AG04450 (cell line): ENCODE measurements at regions not wholly inside any gene's neighbourhood (a gene's known extent, or its start where the extent isn't known, plus 50 kb on each side); places are given as distances from the start of the nearest gene placed in this dataset.

Source experiments
- CTCF ChIA-PET: fragments of 300-600, 350-600 bp; formaldehyde crosslinking; extraction: SDS; loops from one replicate; lab custom pipeline; 2022; ENCODE audit warnings: antibody characterized with exemption, inconsistent platforms; lab: Charles Lee
- POLR2A ChIA-PET: fragments of 350-600 bp; formaldehyde crosslinking; extraction: SDS; loops from one replicate; lab custom pipeline; 2021; ENCODE audit warnings: antibody characterized with exemption, inconsistent platforms; lab: Yijun Ruan, JAX
- DNase-seq: peaks from one replicate; pipeline ENCODE4 v3.0.0-alpha.2; 2011; ENCODE audit warnings: low read depth, low spot score
- H3K27ac ChIP-seq: one replicate; pipeline ENCODE4 v1.5.1; 2012; ENCODE audit warnings: low read depth, low read length, control low read depth
- H3K27me3 ChIP-seq: one replicate; pipeline ENCODE4 v1.6.0; 2012; ENCODE audit warnings: low read length; ENCODE audit not compliant: control insufficient read depth, insufficient read depth
- H3K4me3 ChIP-seq: 2 replicates; pipeline ENCODE4 v1.5.1; 2011; ENCODE audit warnings: mild to moderate bottlenecking, low read depth, low read length, control low read depth
- H3K9me3 ChIP-seq: 2 replicates; pipeline ENCODE4 v1.5.1; 2012; ENCODE audit warnings: low read length; ENCODE audit not compliant: control insufficient read depth, insufficient read depth
- CTCF ChIP-seq: IDR thresholded peaks from 2 replicates; pipeline ENCODE4 v1.5.1; 2011; ENCODE audit warnings: low read depth, low read length, control low read depth, inconsistent platforms

GRCh38 chr9:134985451-134985850 lies 67.7 kb upstream of the FCN1 start:
- Histone ChIP-seq H3K27ac (no peak overlapping the region), H3K27me3 (no peaks in the 10 kb centered on the region), H3K4me3 (no peak overlapping the region), H3K9me3 (peaks cover 41% of the 10 kb centered on the region)
- ChIA-PET POLR2A (no interaction called here), CTCF (no interaction called here)
- no peak for DNase-seq
- no peak for TF ChIP-seq CTCF

GRCh38 chr9:134986957-134987356 lies 69.2 kb upstream of the FCN1 start:
- TF ChIP-seq CTCF = no peak
- Histone ChIP-seq H3K9me3 (peaks cover 48% of the 10 kb centered on the region), H3K4me3 (no peak overlapping the region), H3K27me3 (no peaks in the 10 kb centered on the region), H3K27ac (no peak overlapping the region)
- DNase-seq = no peak
- POLR2A ChIA-PET = no interaction called here
- CTCF ChIA-PET = no interaction called here

DNA sequence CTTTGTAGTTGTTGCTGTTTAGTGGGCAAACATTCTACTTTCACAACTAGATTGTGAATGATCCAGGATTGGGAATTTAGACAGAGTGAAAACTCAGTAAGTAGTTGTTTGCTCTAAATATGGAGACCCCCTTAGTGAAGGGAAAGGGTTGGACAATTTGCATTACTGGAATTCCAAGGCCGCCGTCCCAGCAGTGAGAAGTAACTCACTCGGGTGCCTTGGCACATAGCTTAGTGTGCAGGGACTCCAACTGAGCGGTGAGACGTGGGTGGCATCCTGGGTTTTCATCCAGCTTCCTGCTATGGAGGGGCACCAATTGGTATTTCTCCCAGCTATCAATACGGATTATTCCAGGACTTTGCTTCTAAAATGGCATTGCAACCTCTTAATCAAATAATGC lies 69.7 kb upstream of the FCN1 start:
- Histone ChIP-seq H3K9me3 (peaks cover 52% of the 10 kb centered on the region), H3K27ac (no peak overlapping the region), H3K4me3 (no peak overlapping the region), H3K27me3 (no peaks in the 10 kb centered on the region)
- CTCF ChIA-PET = no interaction called here
- TF ChIP-seq CTCF = no peak
- no peak for DNase-seq
- POLR2A ChIA-PET = no interaction called here

GRCh38 chr9:134987906-134988700 lies 70.4 kb upstream of the FCN1 start:
- H3K9me3 ChIP-seq = peaks cover 60% of the 10 kb centered on the region
- H3K27me3 ChIP-seq = no peaks in the 10 kb centered on the region
- no peak for DNase-seq
- H3K27ac ChIP-seq = no peak overlapping the region
- ChIA-PET CTCF (no interaction called here), POLR2A (no interaction called here)
- H3K4me3 ChIP-seq = no peak overlapping the region
- no peak for TF ChIP-seq CTCF

DNA sequence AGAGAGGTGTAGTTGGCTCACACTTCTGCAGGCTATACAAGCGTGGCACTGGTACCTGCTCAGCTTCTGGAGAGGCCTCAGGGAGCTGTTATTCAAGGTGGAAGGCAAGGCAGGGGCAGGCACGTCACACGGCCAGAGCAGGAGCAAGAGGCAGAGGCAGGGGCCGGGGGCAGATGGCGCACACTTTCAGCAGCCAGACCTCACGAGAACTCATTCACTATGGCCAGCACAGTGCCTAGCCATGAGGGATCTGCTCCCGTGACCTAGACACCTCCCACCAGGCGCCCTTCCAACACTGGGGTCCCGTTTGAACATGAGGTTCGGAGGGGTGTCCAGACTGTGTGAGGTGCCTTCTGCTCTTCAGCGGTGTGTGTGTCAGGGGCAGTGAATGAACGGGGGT lies 71.0 kb upstream of the FCN1 start:
- CTCF ChIA-PET = no interaction called here
- no peak for TF ChIP-seq CTCF
- POLR2A ChIA-PET = no interaction called here

More for the DNA sequence above, 71.0 kb upstream of the FCN1 start:
- Histone ChIP-seq H3K4me3 (no peak overlapping the region), H3K27ac (no peak overlapping the region), H3K9me3 (peaks cover 60% of the 10 kb centered on the region), H3K27me3 (no peaks in the 10 kb centered on the region)
- no peak for DNase-seq
